PC-3 (cell line): ENCODE measurements at regions not wholly inside any gene's neighbourhood (a gene's known extent, or its start where the extent isn't known, plus 50 kb on each side); places are given as distances from the start of the nearest gene placed in this dataset.

Experiments
- ATAC-seq: fragments of 200-7000 bp; cut with Tn5 transposase; 2 replicates; pipeline ENCODE4 v1.9.1; 2020; ENCODE audit warnings: mild to moderate bottlenecking, moderate library complexity
- BruUV-seq: library from RNA; stranded (reverse); fragments of 400-500 nt; replicated peaks from 2 replicates; lab custom pipeline; 2021; lab: Mats Ljungman, UMichigan
- CTCF ChIA-PET: fragments of 300-600 bp; sonication (Branson Sonifier 250); formaldehyde crosslinking; loops from one replicate; lab custom pipeline; 2022; ENCODE audit warnings: antibody characterized with exemption; lab: Charles Lee
- POLR2A ChIA-PET: fragments of 300-600 bp; sonication (Branson Sonifier 250); formaldehyde crosslinking; loops from one replicate; lab custom pipeline; 2022; ENCODE audit warnings: antibody characterized with exemption; ENCODE audit not compliant: unreplicated experiment; lab: Charles Lee
- DNase-seq: peaks from one replicate; pipeline ENCODE4 v3.0.0-alpha.2; 2015
- H2AFZ ChIP-seq: fragments of 300-600 bp; sonication (generic); 2 replicates; pipeline ENCODE4 v1.6.0; 2016; ENCODE audit warnings: antibody characterized with exemption, low read length
- H3F3A ChIP-seq: fragments of 300-600 bp; sonication (generic); one replicate; pipeline ENCODE4 v1.6.0; 2017; ENCODE audit warnings: antibody characterized with exemption, low read length, control low read depth, mild to moderate bottlenecking; ENCODE audit not compliant: unreplicated experiment
- H3K27ac ChIP-seq: fragments of 300-600 bp; sonication (generic); 2 replicates; pipeline ENCODE4 v1.5.1; 2016; ENCODE audit warnings: mild to moderate bottlenecking, low read length
- H3K27me3 ChIP-seq: fragments of 300-600 bp; sonication (generic); 2 replicates; pipeline ENCODE4 v1.6.1; 2016; ENCODE audit warnings: low read length, mixed read lengths
- H3K36me3 ChIP-seq: fragments of 300-600 bp; sonication (generic); 2 replicates; pipeline ENCODE4 v1.6.1; 2016; ENCODE audit warnings: low read depth, mixed run types, low read length, mixed read lengths
- H3K4me1 ChIP-seq: fragments of 300-600 bp; sonication (generic); 2 replicates; pipeline ENCODE4 v1.5.1; 2016; ENCODE audit warnings: low read length; ENCODE audit not compliant: insufficient read depth
- H3K4me2 ChIP-seq: fragments of 300-600 bp; sonication (generic); 2 replicates; pipeline ENCODE4 v1.6.0; 2016; ENCODE audit warnings: low read length
- H3K4me3 ChIP-seq: fragments of 300-600 bp; sonication (generic); 2 replicates; pipeline ENCODE4 v1.5.1; 2016; ENCODE audit warnings: mild to moderate bottlenecking, low read length, mixed read lengths
- H3K79me2 ChIP-seq: fragments of 300-600 bp; sonication (generic); 2 replicates; pipeline ENCODE4 v1.6.1; 2017; ENCODE audit warnings: low read length, mixed read lengths
- H3K9ac ChIP-seq: fragments of 300-600 bp; sonication (generic); 2 replicates; pipeline ENCODE4 v1.6.0; 2016; ENCODE audit warnings: mild to moderate bottlenecking, low read length
- H3K9me2 ChIP-seq: fragments of 300-600 bp; sonication (generic); replicated peaks from 2 replicates; pipeline ENCODE4 v1.6.1; 2016; ENCODE audit warnings: mixed run types, low read length, mixed read lengths
- H3K9me3 ChIP-seq: fragments of 300-600 bp; sonication (generic); 2 replicates; pipeline ENCODE4 v1.6.1; 2016; ENCODE audit warnings: low read length, mixed read lengths
- H4K20me1 ChIP-seq: fragments of 300-600 bp; sonication (generic); 2 replicates; pipeline ENCODE4 v1.6.1; 2016; ENCODE audit warnings: low read length, mixed read lengths
- CTCF ChIP-seq: fragments of 300-600 bp; sonication (generic); conservative IDR thresholded peaks from 2 replicates; pipeline ENCODE4 v1.5.1; 2017; ENCODE audit warnings: antibody characterized with exemption, low read depth, mild to moderate bottlenecking, low read length
- EZH2 ChIP-seq: fragments of 300-600 bp; sonication (generic); IDR thresholded peaks from one replicate; pipeline ENCODE4 v1.6.1; 2017; ENCODE audit warnings: antibody characterized with exemption, mild to moderate bottlenecking, low read length; ENCODE audit not compliant: unreplicated experiment
- EZH2phosphoT487 ChIP-seq: fragments of 300-600 bp; sonication (generic); IDR thresholded peaks from 2 replicates; pipeline ENCODE4 v1.6.1; 2018; ENCODE audit warnings: mild to moderate bottlenecking, antibody characterized with exemption, low read length, borderline replicate concordance
- intact Hi-C: fragments of 100-400 bp; cut with micrococcal nuclease; formaldehyde crosslinking; loops from 2 replicates; pipeline ENCODE4 v1.9.0; 2023

- Histone ChIP-seq H3K4me1 (peaks cover 18% of the 10 kb centered on the region), H3F3A (no peaks in the 10 kb centered on the region), H3K9me2 (no peaks in the 10 kb centered on the region), H3K36me3 (no peaks in the 10 kb centered on the region), H4K20me1 (no peaks in the 10 kb centered on the region), H3K4me3 (no peak overlapping the region), H3K4me2 (no peak overlapping the region), H3K27ac (no peak overlapping the region), H3K9ac (no peak overlapping the region), H3K27me3 (no peaks in the 10 kb centered on the region), H2AFZ (no peak overlapping the region), H3K79me2 (no peaks in the 10 kb centered on the region), H3K9me3 (no peaks in the 10 kb centered on the region)
- TF ChIP-seq EZH2 (no peak), EZH2phosphoT487 (no peak), CTCF (no peak)
- intact Hi-C loops, result loop anchor here (1.0 to 10.0 kb wide), 3 partner anchors 239 to 632 kb away; no protein-coding TSS in a partner anchor
- POLR2A ChIA-PET, result no interaction called here
- BruUV-seq, result no TSS peak
- CTCF ChIA-PET, result no interaction called here
- no peak for DNase-seq
- no peak for ATAC-seq
These were observed 325.5 kb upstream of the CHAC2 start for GRCh38 chr2:53442093-53442492.

- intact Hi-C loops, result no loop called here
- Histone ChIP-seq H2AFZ (no peak overlapping the region), H3K9me2 (no peaks in the 10 kb centered on the region), H3K27ac (no peak overlapping the region), H3K27me3 (no peaks in the 10 kb centered on the region), H4K20me1 (no peaks in the 10 kb centered on the region), H3K9ac (no peak overlapping the region), H3K36me3 (no peaks in the 10 kb centered on the region), H3K4me1 (no peaks in the 10 kb centered on the region), H3K4me3 (no peak overlapping the region), H3F3A (no peaks in the 10 kb centered on the region), H3K9me3 (no peaks in the 10 kb centered on the region), H3K4me2 (no peak overlapping the region), H3K79me2 (no peaks in the 10 kb centered on the region)
- TF ChIP-seq EZH2phosphoT487, result no peak
- no peak for TF ChIP-seq EZH2
- TF ChIP-seq CTCF, result no peak
- BruUV-seq, result no TSS peak
- ChIA-PET CTCF (no interaction called here), POLR2A (no interaction called here)
- no peak for DNase-seq
- ATAC-seq, result no peak
These were observed 328.9 kb upstream of the CHAC2 start for GRCh38 chr2:53438692-53439091.

- H3K4me2 ChIP-seq, result no peak overlapping the region
- H3K27ac ChIP-seq, result no peak overlapping the region
- no peaks in the 10 kb centered on the region for H3K9me3 ChIP-seq
- H4K20me1 ChIP-seq, result no peaks in the 10 kb centered on the region
- no peak overlapping the region for H2AFZ ChIP-seq
- no peak overlapping the region for H3K4me3 ChIP-seq
- H3F3A ChIP-seq, result no peaks in the 10 kb centered on the region
- no peak for TF ChIP-seq EZH2phosphoT487
- TF ChIP-seq EZH2, result no peak
- no peak for TF ChIP-seq CTCF
- CTCF ChIA-PET, result no interaction called here
- no peaks in the 10 kb centered on the region for H3K27me3 ChIP-seq
- no peak overlapping the region for H3K9ac ChIP-seq
- DNase-seq (no peak), ATAC-seq (no peak)
- H3K9me2 ChIP-seq, result no peaks in the 10 kb centered on the region
- POLR2A ChIA-PET, result no interaction called here
- H3K4me1 ChIP-seq, result no peaks in the 10 kb centered on the region
- H3K79me2 ChIP-seq, result no peaks in the 10 kb centered on the region
- H3K36me3 ChIP-seq, result no peaks in the 10 kb centered on the region
- no TSS peak for BruUV-seq
- intact Hi-C loops, result no loop called here
These were observed 329.5 kb upstream of the CHAC2 start for GRCh38 chr2:53438100-53438499.
